NB4 (cell line): ENCODE measurements at regions not wholly inside any gene's neighbourhood (a gene's known extent, or its start where the extent isn't known, plus 50 kb on each side); places are given as distances from the start of the nearest gene placed in this dataset.

ENCODE experiments used
- CTCF ChIP-seq: IDR thresholded peaks from one replicate; pipeline ENCODE4 v1.5.1; 2012; ENCODE audit warnings: low read depth, low read length
- MAX ChIP-seq: IDR thresholded peaks from 2 replicates; pipeline ENCODE4 v1.6.1; 2011; ENCODE audit warnings: low read depth, low read length
- MYC ChIP-seq: IDR thresholded peaks from 2 replicates; pipeline ENCODE4 v1.6.1; 2011; ENCODE audit warnings: low read depth, low read length
- POLR2A ChIP-seq: IDR thresholded peaks from 2 replicates; pipeline ENCODE4 v1.6.1; 2011; ENCODE audit warnings: mild to moderate bottlenecking; ENCODE audit not compliant: insufficient read length; ENCODE audit errors: extremely low read depth

GRCh38 chr14:22026527-22026926 lies 352.9 kb upstream of the OR4E1 start:
- TF ChIP-seq CTCF (no peak), POLR2A (no peak), MAX (no peak), MYC (no peak)
